ENCODE measurements at regions not wholly inside any gene's neighbourhood (a gene's known extent, or its start where the extent isn't known, plus 50 kb on each side); places are given as distances from the start of the nearest gene placed in this dataset.

DNA sequence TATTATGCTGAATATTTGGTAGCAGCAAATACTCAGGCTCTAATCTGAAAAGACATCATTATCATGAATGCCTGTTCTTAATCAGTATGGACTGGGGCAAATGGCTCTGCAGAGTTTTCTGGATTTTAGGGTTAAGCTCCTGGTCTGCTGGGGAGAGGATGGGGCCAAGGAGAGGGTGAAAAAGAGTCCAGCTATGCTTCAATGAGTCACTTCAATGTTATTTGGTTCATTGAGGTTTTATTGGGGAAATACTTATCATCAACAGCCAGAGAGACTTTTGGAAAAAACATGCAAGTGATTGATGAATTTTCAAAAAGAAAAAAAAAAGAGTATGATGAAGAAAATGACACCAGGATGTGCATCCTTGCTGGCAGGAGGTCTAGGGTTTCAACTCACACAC is 278.3 kb downstream of the UQCRFS1 start:
- FAIRE-seq (no peak), ATAC-seq (no peak), DNase-seq (ENCODE audit: low read depth, low spot score) (no peak)
- ChIA-PET CTCF (no interaction called here), SMC1A (ENCODE audit: uncharacterized antibody, unreplicated experiment) (no interaction called here), POLR2A (no interaction called here), RAD21 (ENCODE audit: unreplicated experiment) (no interaction called here)
- intact Hi-C loops (cut with micrococcal nuclease; ENCODE audit: unreplicated experiment) (no loop called here), in situ Hi-C loops (cut with MboI) (no loop called here)
- no peaks in the 10 kb centered on the region for H3K36me3 ChIP-seq (ENCODE audit: control insufficient read depth in 2 of 2, insufficient read depth in 2 of 2, low read length in 1 of 2)
- no peak overlapping the region for H2AFZ ChIP-seq (ENCODE audit: control insufficient read depth, low read depth, low read length)
- no peak overlapping the region for H3K4me2 ChIP-seq (ENCODE audit: control insufficient read depth, insufficient read depth)
- H3K27ac ChIP-seq (ENCODE audit: control insufficient read depth, insufficient read depth), result no peak overlapping the region
- BruUV-seq (replicated peaks), result no TSS peak
- no peaks in the 10 kb centered on the region for H3K79me2 ChIP-seq (ENCODE audit: control insufficient read depth, insufficient read depth, low read length)
- H3K27me3 ChIP-seq (replicated peaks in 1 of 2; ENCODE audit: control insufficient read depth in 2 of 2, insufficient read depth in 2 of 2, low read length in 1 of 2), result no peaks in the 10 kb centered on the region
- TF ChIP-seq LARP7 (IDR thresholded peaks at IDR 0.05) (no peak), BCLAF1 (IDR thresholded peaks at IDR 0.05) (no peak), USF1 (IDR thresholded peaks at IDR 0.05; ENCODE audit: borderline replicate concordance, extremely low read length, insufficient read depth, low read depth, low read length) (no peak), RBBP5 (conservative IDR thresholded peaks at IDR 0.05) (no peak), BCL11A (IDR thresholded peaks at IDR 0.05; ENCODE audit: low read depth, low read length) (no peak), NFIC (IDR thresholded peaks at IDR 0.05; ENCODE audit: low read depth, low read length) (no peak), NFYA (IDR thresholded peaks at IDR 0.05; ENCODE audit: borderline replicate concordance, low read depth, low read length) (no peak), ZBTB33 (IDR thresholded peaks at IDR 0.05) (no peak), CBFB (IDR thresholded peaks at IDR 0.05; ENCODE audit: low read depth) (no peak), FOS (IDR thresholded peaks at IDR 0.05; ENCODE audit: borderline replicate concordance, extremely low read depth, insufficient read length) (no peak), ATF7 (IDR thresholded peaks at IDR 0.05; ENCODE audit: low read depth) (no peak), RUNX3 (IDR thresholded peaks at IDR 0.05; ENCODE audit: low read length) (no peak), EED (IDR thresholded peaks at IDR 0.05; ENCODE audit: low read depth) (no peak)
- TF ChIP-seq, protein P1, sequence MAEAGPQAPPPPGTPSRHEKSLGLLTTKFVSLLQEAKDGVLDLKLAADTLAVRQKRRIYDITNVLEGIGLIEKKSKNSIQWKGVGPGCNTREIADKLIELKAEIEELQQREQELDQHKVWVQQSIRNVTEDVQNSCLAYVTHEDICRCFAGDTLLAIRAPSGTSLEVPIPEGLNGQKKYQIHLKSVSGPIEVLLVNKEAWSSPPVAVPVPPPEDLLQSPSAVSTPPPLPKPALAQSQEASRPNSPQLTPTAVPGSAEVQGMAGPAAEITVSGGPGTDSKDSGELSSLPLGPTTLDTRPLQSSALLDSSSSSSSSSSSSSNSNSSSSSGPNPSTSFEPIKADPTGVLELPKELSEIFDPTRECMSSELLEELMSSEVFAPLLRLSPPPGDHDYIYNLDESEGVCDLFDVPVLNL (IDR thresholded peaks at IDR 0.05; ENCODE audit: low read depth, low read length), result no peak
- no peak overlapping the region for H3K4me3 ChIP-seq
- H3K9me3 ChIP-seq (replicated peaks; ENCODE audit: control insufficient read depth, insufficient read depth, low read length), result no peaks in the 10 kb centered on the region
- no peak overlapping the region for H3K9ac ChIP-seq (ENCODE audit: control insufficient read depth, insufficient read depth, low read length)
- H3K4me1 ChIP-seq (ENCODE audit: control insufficient read depth, insufficient read depth, low read length), result no peaks in the 10 kb centered on the region
- H4K20me1 ChIP-seq (ENCODE audit: control insufficient read depth, insufficient read depth), result no peaks in the 10 kb centered on the region
